ENCODE measurements at regions not wholly inside any gene's neighbourhood (a gene's known extent, or its start where the extent isn't known, plus 50 kb on each side); places are given as distances from the start of the nearest gene placed in this dataset.

- H3K4me3 ChIP-seq (ENCODE audit: extremely low read depth in 1 of 4, insufficient read depth in 2 of 4, low read depth in 3 of 4, low read length in 4 of 4) = no peak overlapping the region
- WGBS, 2 experiments (ENCODE audit: extremely low coverage in 1 of 2, insufficient coverage in 1 of 2, insufficient read length in 1 of 2, insufficient replicate concordance in 2 of 2, low coverage in 1 of 2, low lambda C conversion rate in 2 of 2, missing lambda C conversion rate in 1 of 2) = 92% methylated on average over 2 of the region's 2 CpGs; no CpG with 5 or more reads in 1 of the 2 experiments
- TF ChIP-seq CHD7 (IDR thresholded peaks at IDR 0.05; ENCODE audit: insufficient replicate concordance, low read length) = no peak
These were observed 321.7 kb downstream of the TXNL1 start for GRCh38 chr18:56316727-56317126.

More at GRCh38 chr18:56316727-56317126, 321.7 kb downstream of the TXNL1 start:
- FAIRE-seq (no peak), DNase-seq (ENCODE audit: low read depth in 1 of 2, low spot score in 2 of 2) (no peak)
- Histone ChIP-seq H4K5ac (ENCODE audit: insufficient read length, low read depth, low read length) (no peak overlapping the region), H3K9me3 (ENCODE audit: insufficient read depth in 2 of 2, low read depth in 1 of 2, low read length in 1 of 2) (no peaks in the 10 kb centered on the region), H4K91ac (replicated peaks; ENCODE audit: insufficient read length, low read length) (no peak overlapping the region), H3K27me3 (replicated peaks in 1 of 4; ENCODE audit: control insufficient read depth in 3 of 4, extremely low read depth in 1 of 4, insufficient read depth in 3 of 4, low read length in 3 of 4) (no peaks in the 10 kb centered on the region), H3K23ac (ENCODE audit: insufficient read length) (no peak overlapping the region), H4K8ac (ENCODE audit: extremely low read depth, insufficient read depth, low read length) (no peak overlapping the region), H3K18ac (ENCODE audit: extremely low read depth, low read length) (no peak overlapping the region), H3K4me1 (replicated peaks in 1 of 4; ENCODE audit: control insufficient read depth in 3 of 4, insufficient read depth in 4 of 4, low read length in 3 of 4) (no peaks in the 10 kb centered on the region), H3K9ac (replicated peaks in 1 of 4; ENCODE audit: extremely low read depth in 1 of 4, low read depth in 3 of 4, low read length in 3 of 4) (no peak overlapping the region), H2BK12ac (ENCODE audit: low read depth, low read length) (no peak overlapping the region), H4K20me1 (replicated peaks in 1 of 2; ENCODE audit: control insufficient read depth in 1 of 2, insufficient read depth in 2 of 2, low read length in 2 of 2) (no peaks in the 10 kb centered on the region), H3K27ac (ENCODE audit: low read depth, low read length) (no peak overlapping the region), H3K23me2 (ENCODE audit: low read depth, low read length) (no peaks in the 10 kb centered on the region), H3K4me2 (ENCODE audit: insufficient read depth in 1 of 2, low read depth in 2 of 2, low read length in 2 of 2) (no peak overlapping the region), H2BK120ac (replicated peaks; ENCODE audit: low read depth, low read length) (no peak overlapping the region), H3K36me3 (ENCODE audit: control insufficient read depth in 2 of 4, insufficient read depth in 4 of 4, low read length in 3 of 4) (no peaks in the 10 kb centered on the region), H2AFZ (ENCODE audit: low read length) (no peak overlapping the region), H3K56ac (replicated peaks; ENCODE audit: insufficient read length, low read depth, low read length) (no peak overlapping the region), H3K14ac (ENCODE audit: insufficient read length) (no peak overlapping the region), H2BK5ac (ENCODE audit: low read depth, low read length) (no peak overlapping the region), H3K79me1 (ENCODE audit: low read depth, low read length) (no peaks in the 10 kb centered on the region; the same call in 1 of the 2 replicates), H2AK5ac (ENCODE audit: low read depth, low read length) (no peak overlapping the region), H3K79me2 (ENCODE audit: control insufficient read depth in 1 of 2, insufficient read depth in 2 of 2, low read length in 2 of 2) (no peaks in the 10 kb centered on the region), H3K4ac (replicated peaks; ENCODE audit: insufficient read length, low read depth, low read length) (no peak overlapping the region), H2BK15ac (ENCODE audit: low read length) (no peak overlapping the region), H2BK20ac (ENCODE audit: low read length) (no peak overlapping the region)
- CTCF ChIA-PET (ENCODE audit: partially characterized antibody) = interaction anchor here (1.2 to 2.1 kb wide), 4 partner anchors 11 to 1082 kb away, joined by 3 to 8 read pairs (median 4); no protein-coding TSS in a partner anchor
- POLR2A ChIA-PET (ENCODE audit: partially characterized antibody) = no interaction called here

Data from H1 (cell line).